Neural cell (in vitro differentiated cells): ENCODE measurements at regions not wholly inside any gene's neighbourhood (a gene's known extent, or its start where the extent isn't known, plus 50 kb on each side); places are given as distances from the start of the nearest gene placed in this dataset.

ENCODE experiments used
- H2AFZ ChIP-seq: fragments of 200-600, 300-800 bp; sonication (generic), shearing (Covaris generic); 2 replicates; pipeline ENCODE4 v1.6.0; 2014; ENCODE audit warnings: low read depth, mild to moderate bottlenecking, antibody characterized with exemption, low read length, moderate library complexity
- H3F3A ChIP-seq: fragments of 200-600 bp; shearing (Covaris generic); 2 replicates; pipeline ENCODE4 v1.6.1; 2016; ENCODE audit warnings: mild to moderate bottlenecking, moderate library complexity, mixed read lengths, antibody characterized with exemption, low read length; ENCODE audit not compliant: insufficient read depth, poor library complexity, severe bottlenecking
- H3K27ac ChIP-seq: fragments of 200-600, 300-800 bp; sonication (generic), shearing (Covaris generic); 2 replicates; pipeline ENCODE4 v1.5.1; 2014; ENCODE audit warnings: mild to moderate bottlenecking, low read length, moderate library complexity
- H3K27me3 ChIP-seq: fragments of 300-800, 200-600 bp; sonication (generic), shearing (Covaris generic); 2 replicates; pipeline ENCODE4 v1.6.0; 2014; ENCODE audit warnings: mild to moderate bottlenecking, low read depth, low read length, moderate library complexity; ENCODE audit not compliant: insufficient read depth
- H3K36me3 ChIP-seq: fragments of 300-800, 200-600 bp; sonication (generic), shearing (Covaris generic); 2 replicates; pipeline ENCODE4 v1.5.1; 2014; ENCODE audit warnings: mild to moderate bottlenecking, antibody characterized with exemption, low read length, moderate library complexity; ENCODE audit not compliant: insufficient read depth
- H3K4me2 ChIP-seq: fragments of 300-800, 200-600 bp; sonication (generic), shearing (Covaris generic); 2 replicates; pipeline ENCODE4 v1.6.0; 2014; ENCODE audit warnings: mild to moderate bottlenecking, low read length
- H3K4me3 ChIP-seq: fragments of 300-800, 200-600 bp; sonication (generic), shearing (Covaris generic); 2 replicates; pipeline ENCODE4 v1.5.1; 2014; ENCODE audit warnings: mild to moderate bottlenecking, low read length, moderate library complexity
- H3K79me2 ChIP-seq: fragments of 200-600 bp; shearing (Covaris generic); replicated peaks from 2 replicates; pipeline ENCODE4 v1.6.0; 2014; ENCODE audit warnings: mild to moderate bottlenecking, low read length, moderate library complexity; ENCODE audit not compliant: insufficient read depth
- H3K9ac ChIP-seq: fragments of 300-800, 200-600 bp; sonication (generic), shearing (Covaris generic); 2 replicates; pipeline ENCODE4 v1.6.1; 2016; ENCODE audit warnings: mild to moderate bottlenecking, low read length, mixed read lengths
- H3K9me2 ChIP-seq: fragments of 200-600 bp; shearing (Covaris generic); 2 replicates; pipeline ENCODE4 v1.6.1; 2016; ENCODE audit warnings: mild to moderate bottlenecking, low read length, mixed read lengths; ENCODE audit not compliant: insufficient read depth
- H3K9me3 ChIP-seq: fragments of 200-600, 300-800 bp; sonication (generic), shearing (Covaris generic); 2 replicates; pipeline ENCODE4 v1.6.1; 2016; ENCODE audit warnings: mild to moderate bottlenecking, mixed run types, low read length, moderate library complexity, mixed read lengths
- H4K20me1 ChIP-seq: fragments of 200-600 bp; shearing (Covaris generic); 2 replicates; pipeline ENCODE4 v1.6.1; 2016; ENCODE audit warnings: mild to moderate bottlenecking, mixed run types; ENCODE audit not compliant: insufficient read depth
- CTCF ChIP-seq: fragments of 450-650 bp; IDR thresholded peaks from 2 replicates; pipeline ENCODE4 v1.5.1; 2014; ENCODE audit warnings: antibody characterized with exemption, mild to moderate bottlenecking, moderate library complexity; ENCODE audit not compliant: poor library complexity, severe bottlenecking
- EP300 ChIP-seq: fragments of 450-650 bp; conservative IDR thresholded peaks from 2 replicates; pipeline ENCODE4 v1.6.1; 2014; ENCODE audit warnings: antibody characterized with exemption, mild to moderate bottlenecking, moderate library complexity; ENCODE audit not compliant: poor library complexity, severe bottlenecking
- EZH2 ChIP-seq: fragments of 200-600, 300-800 bp; shearing (Covaris generic), sonication (generic); IDR thresholded peaks from 2 replicates; pipeline ENCODE4 v1.6.1; 2014; ENCODE audit warnings: antibody characterized with exemption, low read length, borderline replicate concordance, mild to moderate bottlenecking; ENCODE audit not compliant: insufficient read depth, poor library complexity, severe bottlenecking
- MXI1 ChIP-seq: fragments of 450-650 bp; conservative IDR thresholded peaks from 2 replicates; pipeline ENCODE4 v1.6.1; 2014; ENCODE audit warnings: antibody characterized with exemption, mild to moderate bottlenecking; ENCODE audit not compliant: poor library complexity, severe bottlenecking
- POLR2AphosphoS5 ChIP-seq: IDR thresholded peaks from 2 replicates; pipeline ENCODE4 v1.6.1; 2012
- RAD21 ChIP-seq: fragments of 450-650 bp; conservative IDR thresholded peaks from 2 replicates; pipeline ENCODE4 v1.6.1; 2014; ENCODE audit warnings: antibody characterized with exemption, mild to moderate bottlenecking, moderate library complexity
- REST ChIP-seq: IDR thresholded peaks from 2 replicates; pipeline ENCODE4 v1.6.1; 2012; ENCODE audit warnings: borderline replicate concordance
- SMC3 ChIP-seq: fragments of 450-650 bp; conservative IDR thresholded peaks from 2 replicates; pipeline ENCODE4 v1.6.1; 2014; ENCODE audit warnings: antibody characterized with exemption, mild to moderate bottlenecking, moderate library complexity; ENCODE audit not compliant: poor library complexity
- TAF1 ChIP-seq: IDR thresholded peaks from 2 replicates; pipeline ENCODE4 v1.6.1; 2012; ENCODE audit warnings: low read depth

- H3K27ac ChIP-seq, result no peak overlapping the region
- no peaks in the 10 kb centered on the region for H3K27me3 ChIP-seq
- TF ChIP-seq EZH2 (no peak), MXI1 (no peak), REST (no peak), SMC3 (no peak), POLR2AphosphoS5 (no peak), TAF1 (no peak), CTCF (no peak), EP300 (no peak), RAD21 (no peak)
These were observed 179.7 kb downstream of the TRIB2 start for GRCh38 chr2:12896318-12896982.

GRCh38 chr2:12897181-12897580 lies 180.4 kb downstream of the TRIB2 start:
- no peak overlapping the region for H3K4me3 ChIP-seq
- no peak for TF ChIP-seq EP300
- TF ChIP-seq CTCF, result no peak
- TF ChIP-seq EZH2, result no peak
- no peak for TF ChIP-seq RAD21
- no peak for TF ChIP-seq SMC3
- TF ChIP-seq REST, result no peak
- TF ChIP-seq TAF1, result no peak
- no peak for TF ChIP-seq POLR2AphosphoS5
- TF ChIP-seq MXI1, result no peak
- no peaks in the 10 kb centered on the region for H3F3A ChIP-seq
- no peak overlapping the region for H3K27ac ChIP-seq
- no peaks in the 10 kb centered on the region for H3K27me3 ChIP-seq
- no peak overlapping the region for H2AFZ ChIP-seq
- H3K36me3 ChIP-seq, result no peaks in the 10 kb centered on the region
- no peaks in the 10 kb centered on the region for H3K79me2 ChIP-seq
- no peak overlapping the region for H3K9ac ChIP-seq
- H4K20me1 ChIP-seq, result no peaks in the 10 kb centered on the region
- H3K9me2 ChIP-seq, result no peaks in the 10 kb centered on the region
- no peaks in the 10 kb centered on the region for H3K9me3 ChIP-seq
- no peak overlapping the region for H3K4me2 ChIP-seq

More at GRCh38 chr2:12896318-12896982, 179.7 kb downstream of the TRIB2 start:
- Histone ChIP-seq H3K36me3 (no peaks in the 10 kb centered on the region), H3K9ac (no peak overlapping the region), H3K9me3 (no peaks in the 10 kb centered on the region), H3K79me2 (no peaks in the 10 kb centered on the region), H3K9me2 (no peaks in the 10 kb centered on the region), H2AFZ (no peak overlapping the region), H4K20me1 (no peaks in the 10 kb centered on the region), H3K4me2 (no peak overlapping the region), H3F3A (no peaks in the 10 kb centered on the region), H3K4me3 (no peak overlapping the region)
